Hepatocyte (in vitro differentiated cells): ENCODE measurements at regions not wholly inside any gene's neighbourhood (a gene's known extent, or its start where the extent isn't known, plus 50 kb on each side); places are given as distances from the start of the nearest gene placed in this dataset.

Source experiments
- DNase-seq: peaks from one replicate; pipeline ENCODE4 v3.0.0-alpha.2; 2016; ENCODE audit warnings: low spot score
- H2AFZ ChIP-seq: fragments of 200-600 bp; sonication (generic); 2 replicates; pipeline ENCODE4 v1.6.0; 2016; ENCODE audit warnings: antibody characterized with exemption, mild to moderate bottlenecking
- H3K27ac ChIP-seq: fragments of 200-600 bp; sonication (generic); 2 replicates; pipeline ENCODE4 v1.5.1; 2016; ENCODE audit warnings: mild to moderate bottlenecking
- H3K27me3 ChIP-seq: fragments of 200-600 bp; sonication (generic); 2 replicates; pipeline ENCODE4 v1.6.1; 2016
- H3K36me3 ChIP-seq: fragments of 200-600 bp; sonication (generic); replicated peaks from 2 replicates; pipeline ENCODE4 v1.5.1; 2016; ENCODE audit warnings: low read depth; ENCODE audit not compliant: insufficient read depth
- H3K4me1 ChIP-seq: fragments of 200-600 bp; sonication (generic); 2 replicates; pipeline ENCODE4 v1.5.1; 2016; ENCODE audit warnings: mild to moderate bottlenecking, moderate library complexity; ENCODE audit not compliant: insufficient read depth
- H3K4me2 ChIP-seq: fragments of 200-600 bp; sonication (generic); 2 replicates; pipeline ENCODE4 v1.6.0; 2016
- H3K4me3 ChIP-seq: fragments of 200-600 bp; sonication (generic); 2 replicates; pipeline ENCODE4 v1.5.1; 2016; ENCODE audit warnings: mild to moderate bottlenecking
- H3K79me2 ChIP-seq: fragments of 200-600 bp; sonication (generic); 2 replicates; pipeline ENCODE4 v1.6.0; 2017; ENCODE audit warnings: mild to moderate bottlenecking
- H3K9me2 ChIP-seq: fragments of 200-600 bp; sonication (generic); replicated peaks from 2 replicates; pipeline ENCODE4 v1.6.0; 2017; ENCODE audit warnings: mild to moderate bottlenecking; ENCODE audit not compliant: insufficient read depth
- H3K9me3 ChIP-seq: fragments of 200-600 bp; sonication (generic); 2 replicates; pipeline ENCODE4 v1.5.1; 2016; ENCODE audit warnings: low read depth, mild to moderate bottlenecking
- H4K20me1 ChIP-seq: fragments of 200-600 bp; sonication (generic); 2 replicates; pipeline ENCODE4 v1.6.0; 2016; ENCODE audit warnings: mild to moderate bottlenecking; ENCODE audit not compliant: insufficient read depth, poor library complexity, severe bottlenecking
- CTCF ChIP-seq: fragments of 200-600 bp; sonication (generic); IDR thresholded peaks from 2 replicates; pipeline ENCODE4 v1.5.1; 2016; ENCODE audit warnings: antibody characterized with exemption, mild to moderate bottlenecking; ENCODE audit not compliant: poor library complexity
- EZH2 ChIP-seq: fragments of 200-600 bp; sonication (generic); IDR thresholded peaks from 2 replicates; pipeline ENCODE4 v1.6.1; 2016; ENCODE audit warnings: antibody characterized with exemption, mild to moderate bottlenecking, borderline replicate concordance
- EZH2phosphoT487 ChIP-seq: fragments of 200-600 bp; sonication (generic); IDR thresholded peaks from one replicate; pipeline ENCODE4 v1.6.1; 2018; ENCODE audit warnings: antibody characterized with exemption, mild to moderate bottlenecking, low read depth, moderate library complexity; ENCODE audit not compliant: unreplicated experiment, severe bottlenecking
- WGBS: methylation state at CpG from one replicate; pipeline ENCODE4 v1.1.6; 2016; ENCODE audit warnings: low lambda C conversion rate; ENCODE audit errors: missing lambda C conversion rate; 5-methylcytosine and 5-hydroxymethylcytosine counted together

DNA sequence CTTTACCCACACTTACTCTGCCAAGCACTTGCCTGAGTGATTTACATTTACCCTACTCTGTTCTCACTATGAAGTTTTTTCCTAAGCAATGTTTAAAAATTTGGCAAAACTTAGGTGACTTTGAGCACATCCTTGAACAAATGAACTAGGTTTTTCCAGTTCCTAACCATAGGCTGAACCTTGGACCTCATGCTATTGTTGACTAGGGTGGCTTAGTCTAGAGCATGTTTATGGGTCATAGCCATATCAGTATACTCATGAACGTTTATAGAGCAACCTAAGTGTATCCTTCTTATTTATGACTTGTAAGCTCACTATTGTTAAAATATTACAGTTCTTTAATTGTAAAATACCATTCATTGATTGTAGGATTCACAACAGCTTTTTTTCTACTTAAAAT, 85.0 kb upstream of the KRR1 start:
- H3K27ac ChIP-seq = no peak overlapping the region
- no peaks in the 10 kb centered on the region for H3K36me3 ChIP-seq
- H3K4me2 ChIP-seq = no peak overlapping the region
- 59% methylated on average over 1 of the region's 1 CpG for WGBS
- DNase-seq = no peak
- H3K4me3 ChIP-seq = no peak overlapping the region
- no peaks in the 10 kb centered on the region for H3K27me3 ChIP-seq
- TF ChIP-seq EZH2phosphoT487 (no peak), CTCF (no peak), EZH2 (no peak)
- H3K9me3 ChIP-seq = no peaks in the 10 kb centered on the region
- no peaks in the 10 kb centered on the region for H4K20me1 ChIP-seq
- H3K9me2 ChIP-seq = no peaks in the 10 kb centered on the region
- no peak overlapping the region for H2AFZ ChIP-seq
- no peaks in the 10 kb centered on the region for H3K4me1 ChIP-seq
- H3K79me2 ChIP-seq = no peaks in the 10 kb centered on the region

- Histone ChIP-seq H3K4me3 (no peak overlapping the region), H3K4me2 (no peak overlapping the region), H3K27ac (no peak overlapping the region), H3K27me3 (no peaks in the 10 kb centered on the region), H3K79me2 (no peaks in the 10 kb centered on the region), H2AFZ (no peak overlapping the region), H3K9me2 (no peaks in the 10 kb centered on the region), H3K4me1 (no peaks in the 10 kb centered on the region), H4K20me1 (no peaks in the 10 kb centered on the region), H3K36me3 (no peaks in the 10 kb centered on the region), H3K9me3 (no peaks in the 10 kb centered on the region)
- DNase-seq = no peak
- no peak for TF ChIP-seq EZH2phosphoT487
- 83% methylated on average over 3 of the region's 3 CpGs for WGBS
These were observed 81.4 kb upstream of the KRR1 start for GRCh38 chr12:75592638-75593335.

DNA sequence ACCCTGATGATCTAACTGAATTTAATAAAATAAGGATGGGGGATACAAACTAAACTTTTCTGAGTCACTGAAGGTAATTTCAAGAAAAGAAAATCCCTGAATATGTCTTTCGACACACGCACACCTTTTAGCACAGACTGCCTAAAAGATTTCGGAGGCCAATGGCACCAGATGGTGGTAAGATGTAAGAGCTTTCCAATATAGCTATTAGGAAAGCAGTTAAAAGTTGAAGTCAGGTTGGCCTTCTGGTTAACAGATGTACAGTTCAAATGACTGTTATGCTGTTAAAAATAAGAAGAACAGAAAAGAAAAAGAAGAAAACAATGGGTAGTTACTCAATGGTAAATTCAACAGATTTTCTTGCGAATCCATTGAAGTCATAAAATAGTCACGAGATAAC, 80.7 kb upstream of the KRR1 start:
- H3K27ac ChIP-seq = no peak overlapping the region
- DNase-seq = no peak
- H3K36me3 ChIP-seq = no peaks in the 10 kb centered on the region
- H3K4me3 ChIP-seq = no peak overlapping the region
- H4K20me1 ChIP-seq = no peaks in the 10 kb centered on the region
- 62% methylated on average over 5 of the region's 5 CpGs for WGBS
- no peaks in the 10 kb centered on the region for H3K79me2 ChIP-seq
- TF ChIP-seq EZH2 (no peak), EZH2phosphoT487 (no peak), CTCF (no peak)
- no peaks in the 10 kb centered on the region for H3K4me1 ChIP-seq
- no peak overlapping the region for H3K4me2 ChIP-seq
- H2AFZ ChIP-seq = no peak overlapping the region
- H3K9me2 ChIP-seq = no peaks in the 10 kb centered on the region
- no peaks in the 10 kb centered on the region for H3K9me3 ChIP-seq
- H3K27me3 ChIP-seq = no peaks in the 10 kb centered on the region

- 56% methylated on average over 1 of the region's 1 CpG for WGBS
- Histone ChIP-seq H3K4me2 (no peak overlapping the region), H3K9me2 (no peaks in the 10 kb centered on the region)
These were observed 80.2 kb upstream of the KRR1 start for GRCh38 chr12:75591628-75592027.

More at GRCh38 chr12:75591628-75592027, 80.2 kb upstream of the KRR1 start:
- no peak for DNase-seq
- H3K4me1 ChIP-seq = no peaks in the 10 kb centered on the region
- H3K79me2 ChIP-seq = no peaks in the 10 kb centered on the region
- no peaks in the 10 kb centered on the region for H4K20me1 ChIP-seq
- no peak overlapping the region for H2AFZ ChIP-seq
- no peaks in the 10 kb centered on the region for H3K36me3 ChIP-seq
- H3K27ac ChIP-seq = no peak overlapping the region
- no peaks in the 10 kb centered on the region for H3K9me3 ChIP-seq
- TF ChIP-seq CTCF (no peak), EZH2 (no peak), EZH2phosphoT487 (no peak)
- no peak overlapping the region for H3K4me3 ChIP-seq
- no peaks in the 10 kb centered on the region for H3K27me3 ChIP-seq
